ENCODE measurements at regions not wholly inside any gene's neighbourhood (a gene's known extent, or its start where the extent isn't known, plus 50 kb on each side); places are given as distances from the start of the nearest gene placed in this dataset.

GRCh38 chr13:34623331-34623730 is 318.7 kb upstream of the NBEA start:
- Histone ChIP-seq H3K79me2 (ENCODE audit: control insufficient read depth, insufficient read depth, low read length, poor library complexity) (no peaks in the 10 kb centered on the region), H4K8ac (ENCODE audit: low read depth, low read length) (no peak overlapping the region), H2AK5ac (ENCODE audit: low read length) (no peak overlapping the region), H3K9ac (ENCODE audit: low read length) (no peak overlapping the region), H3K27me3 (ENCODE audit: insufficient read depth, low read length) (no peaks in the 10 kb centered on the region), H3K14ac (ENCODE audit: low read length) (peak overlapping the region; percentile 53), H4K91ac (ENCODE audit: low read depth, low read length) (no peak overlapping the region), H3K4me3 (ENCODE audit: low read depth, low read length) (no peak overlapping the region), H2AFZ (ENCODE audit: insufficient read depth, low read length, poor library complexity) (no peak overlapping the region), H3K4me1 (ENCODE audit: control insufficient read depth in 1 of 2, insufficient read depth in 2 of 2, low read length in 2 of 2) (no peaks in the 10 kb centered on the region), H3K18ac (ENCODE audit: low read length) (no peak overlapping the region), H2BK120ac (ENCODE audit: insufficient read depth, low read length, poor library complexity) (peak overlapping the region; percentile 18), H3K79me1 (ENCODE audit: low read length) (peaks cover 2% of the 10 kb centered on the region), H3K9me3 (ENCODE audit: insufficient read depth, low read depth, low read length) (no peaks in the 10 kb centered on the region), H3K36me3 (ENCODE audit: control insufficient read depth in 1 of 2, insufficient read depth in 2 of 2, low read length in 2 of 2) (no peaks in the 10 kb centered on the region), H3K4ac (ENCODE audit: low read depth, low read length) (no peak overlapping the region), H4K12ac (ENCODE audit: low read depth, low read length) (no peak overlapping the region), H3K27ac (ENCODE audit: low read depth, low read length) (no peak overlapping the region), H2BK5ac (ENCODE audit: low read depth, low read length, poor library complexity) (peak overlapping the region; percentile 6), H3K23ac (ENCODE audit: low read length) (no peak overlapping the region), H2BK12ac (ENCODE audit: low read length) (no peak overlapping the region), H3K4me2 (ENCODE audit: low read length) (no peak overlapping the region)
- no peak for DNase-seq
- no CpG with 5 or more reads among the region's 4 CpGs for WGBS (ENCODE audit: extremely low coverage, insufficient coverage, insufficient read length)

GRCh38 chr13:34627509-34628208 is 314.4 kb upstream of the NBEA start:
- Histone ChIP-seq H3K4me2 (ENCODE audit: low read length) (no peak overlapping the region), H3K36me3 (ENCODE audit: control insufficient read depth in 1 of 2, insufficient read depth in 2 of 2, low read length in 2 of 2) (no peaks in the 10 kb centered on the region), H4K91ac (ENCODE audit: low read depth, low read length) (no peak overlapping the region), H3K79me2 (ENCODE audit: control insufficient read depth, insufficient read depth, low read length, poor library complexity) (no peaks in the 10 kb centered on the region), H3K79me1 (ENCODE audit: low read length) (no peaks in the 10 kb centered on the region), H2BK5ac (ENCODE audit: low read depth, low read length, poor library complexity) (no peak overlapping the region), H2BK120ac (ENCODE audit: insufficient read depth, low read length, poor library complexity) (no peak overlapping the region), H3K4me3 (ENCODE audit: low read depth, low read length) (no peak overlapping the region), H3K27ac (ENCODE audit: low read depth, low read length) (no peak overlapping the region), H2BK12ac (ENCODE audit: low read length) (no peak overlapping the region), H3K4me1 (ENCODE audit: control insufficient read depth in 1 of 2, insufficient read depth in 2 of 2, low read length in 2 of 2) (no peaks in the 10 kb centered on the region), H2AFZ (ENCODE audit: insufficient read depth, low read length, poor library complexity) (no peak overlapping the region), H3K9me3 (ENCODE audit: insufficient read depth, low read depth, low read length) (no peaks in the 10 kb centered on the region), H3K18ac (ENCODE audit: low read length) (no peak overlapping the region), H4K8ac (ENCODE audit: low read depth, low read length) (no peak overlapping the region), H3K27me3 (ENCODE audit: insufficient read depth, low read length) (no peaks in the 10 kb centered on the region), H3K9ac (ENCODE audit: low read length) (no peak overlapping the region), H4K12ac (ENCODE audit: low read depth, low read length) (no peak overlapping the region), H3K4ac (ENCODE audit: low read depth, low read length) (no peak overlapping the region), H2AK5ac (ENCODE audit: low read length) (no peak overlapping the region), H3K23ac (ENCODE audit: low read length) (no peak overlapping the region), H3K14ac (ENCODE audit: low read length) (no peak overlapping the region)
- DNase-seq, result peak in 1 of 2 donors; percentile 22
- WGBS (ENCODE audit: extremely low coverage, insufficient coverage, insufficient read length), result no CpG with 5 or more reads among the region's 9 CpGs

GRCh38 chr13:34628209-34628682 is 313.8 kb upstream of the NBEA start:
- H3K4me1 ChIP-seq (ENCODE audit: control insufficient read depth in 1 of 2, insufficient read depth in 2 of 2, low read length in 2 of 2), result no peaks in the 10 kb centered on the region
- DNase-seq, result peak in 1 of 2 donors; percentile 59
- H3K18ac ChIP-seq (ENCODE audit: low read length), result no peak overlapping the region
- no peak overlapping the region for H3K23ac ChIP-seq (ENCODE audit: low read length)
- no peak overlapping the region for H4K91ac ChIP-seq (ENCODE audit: low read depth, low read length)
- H3K79me2 ChIP-seq (ENCODE audit: control insufficient read depth, insufficient read depth, low read length, poor library complexity), result no peaks in the 10 kb centered on the region
- H3K4ac ChIP-seq (ENCODE audit: low read depth, low read length), result no peak overlapping the region
- no peaks in the 10 kb centered on the region for H3K79me1 ChIP-seq (ENCODE audit: low read length)
- H3K27ac ChIP-seq (ENCODE audit: low read depth, low read length), result no peak overlapping the region
- no peak overlapping the region for H3K14ac ChIP-seq (ENCODE audit: low read length)
- H2BK5ac ChIP-seq (ENCODE audit: low read depth, low read length, poor library complexity), result no peak overlapping the region
- H2AK5ac ChIP-seq (ENCODE audit: low read length), result no peak overlapping the region
- no peak overlapping the region for H2AFZ ChIP-seq (ENCODE audit: insufficient read depth, low read length, poor library complexity)
- H3K9me3 ChIP-seq (ENCODE audit: insufficient read depth, low read depth, low read length), result no peaks in the 10 kb centered on the region
- H3K27me3 ChIP-seq (ENCODE audit: insufficient read depth, low read length), result no peaks in the 10 kb centered on the region
- H3K36me3 ChIP-seq (ENCODE audit: control insufficient read depth in 1 of 2, insufficient read depth in 2 of 2, low read length in 2 of 2), result no peaks in the 10 kb centered on the region
- no peak overlapping the region for H3K4me3 ChIP-seq (ENCODE audit: low read depth, low read length)
- no peak overlapping the region for H4K8ac ChIP-seq (ENCODE audit: low read depth, low read length)
- no peak overlapping the region for H2BK12ac ChIP-seq (ENCODE audit: low read length)
- no peak overlapping the region for H3K9ac ChIP-seq (ENCODE audit: low read length)
- H2BK120ac ChIP-seq (ENCODE audit: insufficient read depth, low read length, poor library complexity), result no peak overlapping the region
- no CpG with 5 or more reads among the region's 5 CpGs for WGBS (ENCODE audit: extremely low coverage, insufficient coverage, insufficient read length)
- H3K4me2 ChIP-seq (ENCODE audit: low read length), result no peak overlapping the region
- no peak overlapping the region for H4K12ac ChIP-seq (ENCODE audit: low read depth, low read length)

- H2BK120ac ChIP-seq (ENCODE audit: insufficient read depth, low read length, poor library complexity), result no peak overlapping the region
- H4K12ac ChIP-seq (ENCODE audit: low read depth, low read length), result no peak overlapping the region
- no peak overlapping the region for H3K18ac ChIP-seq (ENCODE audit: low read length)
- WGBS (ENCODE audit: extremely low coverage, insufficient coverage, insufficient read length), result no CpG with 5 or more reads among the region's 2 CpGs
- no peak overlapping the region for H4K91ac ChIP-seq (ENCODE audit: low read depth, low read length)
- H2BK12ac ChIP-seq (ENCODE audit: low read length), result no peak overlapping the region
- H3K27ac ChIP-seq (ENCODE audit: low read depth, low read length), result no peak overlapping the region
- no peak overlapping the region for H2BK5ac ChIP-seq (ENCODE audit: low read depth, low read length, poor library complexity)
- H3K4me1 ChIP-seq (ENCODE audit: control insufficient read depth in 1 of 2, insufficient read depth in 2 of 2, low read length in 2 of 2), result no peaks in the 10 kb centered on the region
- no peaks in the 10 kb centered on the region for H3K27me3 ChIP-seq (ENCODE audit: insufficient read depth, low read length)
- H2AK5ac ChIP-seq (ENCODE audit: low read length), result no peak overlapping the region
- no peak overlapping the region for H3K9ac ChIP-seq (ENCODE audit: low read length)
- no peak overlapping the region for H3K4me2 ChIP-seq (ENCODE audit: low read length)
- no peaks in the 10 kb centered on the region for H3K9me3 ChIP-seq (ENCODE audit: insufficient read depth, low read depth, low read length)
- no peak overlapping the region for H3K14ac ChIP-seq (ENCODE audit: low read length)
- DNase-seq, result no peak
- H3K79me1 ChIP-seq (ENCODE audit: low read length), result no peaks in the 10 kb centered on the region
- no peak overlapping the region for H3K4ac ChIP-seq (ENCODE audit: low read depth, low read length)
- H2AFZ ChIP-seq (ENCODE audit: insufficient read depth, low read length, poor library complexity), result no peak overlapping the region
- H4K8ac ChIP-seq (ENCODE audit: low read depth, low read length), result no peak overlapping the region
- H3K79me2 ChIP-seq (ENCODE audit: control insufficient read depth, insufficient read depth, low read length, poor library complexity), result no peaks in the 10 kb centered on the region
- no peak overlapping the region for H3K23ac ChIP-seq (ENCODE audit: low read length)
- H3K36me3 ChIP-seq (ENCODE audit: control insufficient read depth in 1 of 2, insufficient read depth in 2 of 2, low read length in 2 of 2), result no peaks in the 10 kb centered on the region
- no peak overlapping the region for H3K4me3 ChIP-seq (ENCODE audit: low read depth, low read length)
These were observed 307.6 kb upstream of the NBEA start for GRCh38 chr13:34634448-34634847.

Data from trophoblast cell (in vitro differentiated cells and primary cell).